ENCODE measurements at regions not wholly inside any gene's neighbourhood (a gene's known extent, or its start where the extent isn't known, plus 50 kb on each side); places are given as distances from the start of the nearest gene placed in this dataset.
"Not testable (repeated sequence)": the region's sequence is repeated elsewhere in the genome, so short reads cannot be mapped to it uniquely, and the experiment has no call there.

DNA sequence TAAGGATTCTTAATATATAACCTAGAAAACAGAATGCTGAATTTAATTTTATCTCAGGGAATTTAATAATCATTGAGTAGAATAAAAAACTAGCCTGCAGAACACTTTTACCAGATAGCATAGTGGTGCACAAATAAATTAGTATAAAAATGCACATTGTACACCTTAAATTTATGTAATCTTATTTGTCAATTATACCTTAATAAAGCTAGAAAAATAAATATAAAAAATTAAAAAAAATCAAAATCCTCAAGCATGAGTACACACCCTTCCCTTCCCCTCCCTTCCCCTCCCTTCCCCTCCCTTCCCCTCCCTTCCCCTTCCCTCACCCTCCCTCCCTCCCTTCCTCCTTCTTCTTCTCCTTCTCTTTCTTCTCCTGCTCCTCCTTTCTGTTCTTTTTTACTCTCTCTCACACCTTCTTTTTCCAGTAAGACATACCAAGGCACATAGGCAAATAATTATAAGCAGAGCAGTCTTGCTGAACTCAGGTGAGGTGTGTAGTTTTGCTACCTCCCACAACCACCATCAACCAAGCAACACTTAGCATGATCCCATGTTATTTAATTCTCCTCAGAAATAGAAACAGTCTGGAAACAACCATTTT is 1395.0 kb downstream of the ZPLD1 start:
- TF ChIP-seq POLR2A (IDR thresholded peaks at IDR 0.05; ENCODE audit: low read length) (no peak), GATA1 (IDR thresholded peaks at IDR 0.05; ENCODE audit: low read depth, low read length) (no peak)
- DNase-seq: no peak

DNA sequence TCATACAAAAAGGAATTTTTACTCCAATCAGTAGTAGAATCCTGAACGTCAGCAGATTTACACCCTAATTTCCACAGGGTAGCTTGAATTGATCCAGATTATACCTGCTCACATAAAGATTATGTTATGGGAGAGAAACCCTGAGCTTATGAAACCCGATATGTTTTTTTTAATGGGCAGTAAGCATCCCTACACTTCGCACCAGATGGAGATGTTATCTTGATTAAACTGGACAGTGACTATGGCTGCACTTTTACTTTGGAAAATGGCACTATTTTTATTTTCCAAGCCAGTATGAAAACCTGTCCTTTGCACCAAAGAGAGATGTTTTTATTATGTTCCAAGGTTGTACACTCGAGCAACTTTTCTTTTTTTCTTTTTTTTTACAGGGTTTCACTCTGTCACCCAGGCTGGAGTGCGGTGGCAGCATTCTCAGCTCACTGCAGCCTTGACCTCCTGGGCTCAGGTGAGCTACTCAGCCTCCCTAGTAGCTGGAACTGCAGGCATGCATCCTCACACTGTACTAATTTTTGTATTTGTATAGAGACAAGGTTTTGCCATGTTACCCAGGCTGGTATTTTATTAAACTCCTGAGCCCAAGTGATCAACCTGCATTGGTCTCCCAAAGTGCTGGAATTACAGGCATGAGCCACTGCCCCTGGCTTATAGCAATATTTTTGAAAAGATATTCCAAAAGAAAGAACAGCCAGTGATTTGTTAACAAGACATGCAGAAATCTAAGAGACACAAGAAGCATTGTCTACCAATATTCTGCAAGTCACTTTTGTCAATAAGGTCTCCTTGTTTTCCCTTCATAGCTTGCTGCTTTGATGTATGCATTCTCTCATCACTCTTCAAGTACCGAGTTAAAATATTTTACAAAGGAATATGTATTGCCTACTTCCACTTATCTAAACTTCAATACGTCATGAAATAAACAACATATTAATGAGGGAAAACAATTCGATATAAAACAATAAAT is 1412.6 kb downstream of the ZPLD1 start:
- DNase-seq: no peak
- TF ChIP-seq POLR2A (IDR thresholded peaks at IDR 0.05; ENCODE audit: low read length) (no peak), GATA1 (IDR thresholded peaks at IDR 0.05; ENCODE audit: low read depth, low read length) (no peak)

- TF ChIP-seq POLR2A (IDR thresholded peaks at IDR 0.05; ENCODE audit: low read length): no peak
- no peak for TF ChIP-seq GATA1 (IDR thresholded peaks at IDR 0.05; ENCODE audit: low read depth, low read length)
These were observed 1417.0 kb downstream of the ZPLD1 start for GRCh38 chr3:103851793-103852192.

DNA sequence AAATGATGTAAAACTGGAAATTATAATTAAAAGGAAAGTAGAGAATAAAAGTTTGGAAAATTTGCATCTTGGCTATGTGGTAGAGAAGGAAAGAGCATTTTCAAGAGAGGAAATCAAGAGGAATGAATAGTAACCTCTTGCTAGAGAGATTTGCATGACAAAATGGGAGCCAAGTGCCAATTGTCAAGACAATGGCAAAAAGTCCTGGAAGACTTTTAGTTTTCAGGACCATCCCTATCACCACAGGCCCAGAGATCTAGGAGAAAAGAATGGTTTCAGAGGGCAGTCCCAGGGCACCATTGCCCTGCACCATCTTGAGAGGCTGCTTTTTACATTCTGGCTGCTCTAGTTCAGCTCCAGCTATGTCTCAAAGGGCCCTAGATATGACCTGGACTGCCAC is 1427.6 kb downstream of the ZPLD1 start:
- no peak for DNase-seq
- TF ChIP-seq GATA1 (IDR thresholded peaks at IDR 0.05; ENCODE audit: low read depth, low read length): no peak
- TF ChIP-seq POLR2A (IDR thresholded peaks at IDR 0.05; ENCODE audit: low read length): no peak

More at GRCh38 chr3:103851793-103852192, 1417.0 kb downstream of the ZPLD1 start:
- no peak for DNase-seq

GRCh38 chr3:103863381-103863780 is 1428.6 kb downstream of the ZPLD1 start:
- TF ChIP-seq POLR2A (IDR thresholded peaks at IDR 0.05; ENCODE audit: low read length): no peak
- TF ChIP-seq GATA1 (IDR thresholded peaks at IDR 0.05; ENCODE audit: low read depth, low read length): no peak
- DNase-seq: no peak

DNA sequence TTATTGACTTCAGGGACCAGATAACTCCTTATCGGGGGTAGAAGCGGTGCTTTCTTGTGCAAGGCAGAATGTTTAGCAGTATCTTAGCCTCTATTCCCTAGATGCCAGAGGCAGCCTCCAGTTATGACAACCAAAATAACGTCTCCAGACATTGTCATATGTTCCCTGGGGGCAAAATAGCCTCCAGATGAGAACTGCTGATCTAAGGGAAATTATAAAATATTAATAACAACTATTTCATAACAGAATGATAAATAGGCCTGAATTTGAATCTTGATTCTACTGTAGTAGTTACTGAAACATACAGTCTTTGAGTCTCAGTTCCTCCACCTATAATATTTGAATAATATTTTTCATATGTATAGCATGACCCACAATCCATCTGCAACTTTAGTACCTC is 1431.3 kb downstream of the ZPLD1 start:
- no peak for DNase-seq
- TF ChIP-seq GATA1 (IDR thresholded peaks at IDR 0.05; ENCODE audit: low read depth, low read length): no peak
- no peak for TF ChIP-seq POLR2A (IDR thresholded peaks at IDR 0.05; ENCODE audit: low read length)

DNA sequence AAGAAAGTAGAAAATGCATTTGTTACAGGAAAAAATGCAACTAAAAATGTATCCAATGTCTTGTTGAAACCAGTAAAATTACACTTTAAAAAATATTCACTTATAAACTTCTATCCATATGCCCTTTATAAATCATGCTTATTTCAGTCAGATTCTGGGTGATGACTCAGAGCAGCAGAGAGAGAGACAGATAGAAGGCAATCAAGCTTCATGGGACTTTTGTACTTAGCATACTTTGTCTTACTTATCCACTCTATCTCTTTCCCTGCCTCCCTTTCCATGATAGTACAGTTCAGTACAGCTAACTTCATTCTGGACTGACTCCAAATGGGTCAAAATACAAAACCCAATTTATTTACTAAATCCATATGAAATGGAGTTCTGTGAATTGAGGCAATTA is 1438.2 kb downstream of the ZPLD1 start:
- TF ChIP-seq POLR2A (IDR thresholded peaks at IDR 0.05; ENCODE audit: low read length): no peak
- no peak for TF ChIP-seq GATA1 (IDR thresholded peaks at IDR 0.05; ENCODE audit: low read depth, low read length)
- no peak for DNase-seq

DNA sequence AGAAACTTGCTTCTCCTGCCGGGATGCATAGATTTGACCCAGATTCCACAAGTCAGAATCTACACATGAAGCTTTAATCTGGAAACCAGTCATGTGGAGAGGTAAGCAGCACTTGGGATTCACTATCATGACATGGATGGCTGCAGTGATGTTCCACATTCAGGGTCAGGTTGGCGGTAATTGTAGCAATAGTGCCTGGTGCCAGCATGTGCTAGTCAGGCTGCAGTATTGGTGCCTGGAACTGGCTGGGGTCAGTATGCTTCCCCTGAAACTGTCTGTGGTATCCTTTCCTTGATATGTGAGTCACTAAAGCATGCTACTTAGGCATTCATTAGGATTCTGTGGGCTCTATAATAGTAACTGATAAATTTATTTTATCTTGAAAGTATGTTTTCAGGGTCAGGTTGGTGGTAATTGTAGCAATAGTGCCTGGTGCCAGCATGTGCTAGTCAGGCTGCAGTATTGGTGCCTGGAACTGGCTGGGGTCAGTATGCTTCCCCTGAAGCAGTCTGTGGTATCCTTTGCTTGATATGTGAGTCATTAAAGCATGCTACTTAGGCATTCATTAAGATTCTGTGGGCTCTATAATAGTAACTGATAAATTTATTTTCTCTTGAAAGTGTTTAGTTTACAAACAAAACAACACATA is 1439.2 kb downstream of the ZPLD1 start:
- no peak for DNase-seq
- TF ChIP-seq POLR2A (IDR thresholded peaks at IDR 0.05; ENCODE audit: low read length): no peak
- TF ChIP-seq GATA1 (IDR thresholded peaks at IDR 0.05; ENCODE audit: low read depth, low read length): no peak

- DNase-seq: not testable (repeated sequence)
These were observed 1447.0 kb downstream of the ZPLD1 start for GRCh38 chr3:103881809-103882208.

GRCh38 chr3:103889675-103890074 is 1454.9 kb downstream of the ZPLD1 start:
- no peak for DNase-seq

DNA sequence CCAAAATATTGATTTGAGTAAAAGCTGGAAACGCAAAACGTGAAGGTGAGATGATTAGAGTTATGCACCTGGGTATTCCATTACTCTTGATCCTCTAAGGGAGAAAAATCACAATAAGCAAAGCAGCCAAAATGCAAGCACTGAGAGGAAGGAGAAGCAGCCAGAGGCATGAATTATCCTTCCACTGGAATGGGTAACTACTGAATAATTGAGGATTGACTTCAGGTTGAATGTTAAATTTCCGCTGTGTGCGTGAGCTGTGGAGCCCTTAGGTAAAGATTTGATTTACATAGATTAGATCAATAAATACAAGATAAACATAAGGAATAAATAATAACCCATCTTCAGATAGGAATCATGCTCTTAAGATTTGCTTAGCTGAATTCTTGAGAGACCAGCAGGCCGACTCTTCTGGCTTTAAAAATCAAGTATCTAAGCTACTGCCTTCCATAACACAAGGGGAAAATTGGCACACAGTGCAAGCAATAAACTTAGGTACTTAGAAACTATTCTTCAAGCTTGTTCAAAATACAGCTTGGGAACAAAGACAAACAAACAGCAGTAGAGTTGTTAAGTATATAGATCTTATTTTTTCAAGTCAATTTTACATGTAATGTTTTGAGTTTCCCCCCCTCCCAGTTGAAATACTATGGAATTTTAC is 1459.5 kb downstream of the ZPLD1 start:
- DNase-seq: no peak
- TF ChIP-seq POLR2A (IDR thresholded peaks at IDR 0.05; ENCODE audit: low read length): no peak
- TF ChIP-seq GATA1 (IDR thresholded peaks at IDR 0.05; ENCODE audit: low read depth, low read length): no peak

More at GRCh38 chr3:103889675-103890074, 1454.9 kb downstream of the ZPLD1 start:
- TF ChIP-seq GATA1 (IDR thresholded peaks at IDR 0.05; ENCODE audit: low read depth, low read length) (no peak), POLR2A (IDR thresholded peaks at IDR 0.05; ENCODE audit: low read length) (no peak)

DNA sequence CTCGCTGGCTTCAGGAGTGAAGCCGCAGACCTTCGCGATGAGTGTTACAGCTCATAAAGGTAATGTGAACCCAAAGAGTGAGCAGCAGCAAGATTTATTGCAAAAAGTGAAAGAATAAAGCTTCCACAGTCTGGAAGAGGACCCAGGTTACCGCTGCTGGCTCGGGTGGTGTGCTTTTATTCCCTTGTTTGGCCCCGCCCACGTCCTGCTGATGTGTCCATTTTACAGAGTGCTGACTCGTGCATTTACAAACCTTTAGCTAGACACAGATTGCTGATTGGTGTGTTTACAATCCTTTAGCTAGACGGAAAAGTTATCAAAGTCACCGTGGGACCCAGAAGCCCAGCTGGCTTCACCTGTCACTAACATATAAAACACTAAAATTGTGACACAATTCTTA is 1464.5 kb downstream of the ZPLD1 start:
- DNase-seq: no peak
- TF ChIP-seq POLR2A (IDR thresholded peaks at IDR 0.05; ENCODE audit: low read length) (no peak), GATA1 (IDR thresholded peaks at IDR 0.05; ENCODE audit: low read depth, low read length) (no peak)

DNA sequence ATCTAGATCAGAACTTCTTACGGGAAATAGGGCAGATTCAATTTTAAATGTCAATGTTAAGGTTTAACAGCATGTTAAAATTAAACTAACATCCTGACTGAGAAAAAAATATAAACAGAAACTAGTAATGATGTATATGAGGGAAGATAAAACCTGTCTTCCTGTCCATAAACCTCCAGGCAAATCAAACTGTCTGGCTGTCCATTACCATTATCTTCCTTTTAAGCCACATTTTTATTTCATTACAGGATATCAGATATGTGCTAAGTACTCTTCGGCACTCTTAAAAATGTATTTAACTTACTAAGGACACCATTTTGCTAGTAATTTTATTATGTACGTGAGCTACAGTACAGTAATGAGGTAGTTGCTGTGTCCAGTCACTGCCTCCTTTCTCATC is 1461.7 kb upstream of the ALCAM start:
- no peak for TF ChIP-seq GATA1 (IDR thresholded peaks at IDR 0.05; ENCODE audit: low read depth, low read length)
- no peak for TF ChIP-seq POLR2A (IDR thresholded peaks at IDR 0.05; ENCODE audit: low read length)
- no peak for DNase-seq

GRCh38 chr3:103906304-103906703 is 1460.4 kb upstream of the ALCAM start:
- DNase-seq: no peak
- no peak for TF ChIP-seq POLR2A (IDR thresholded peaks at IDR 0.05; ENCODE audit: low read length)
